A673 (cell line): ENCODE measurements at regions not wholly inside any gene's neighbourhood (a gene's known extent, or its start where the extent isn't known, plus 50 kb on each side); places are given as distances from the start of the nearest gene placed in this dataset.

ENCODE experiments used
- BruUV-seq: library from RNA; stranded (reverse); fragments of 400-500 nt; replicated peaks from 2 replicates; lab custom pipeline; 2021; lab: Mats Ljungman, UMichigan
- CTCF ChIA-PET: fragments of 300-600 bp; sonication (Branson Sonifier 250); formaldehyde crosslinking; loops from one replicate; lab custom pipeline; 2022; ENCODE audit warnings: antibody characterized with exemption; lab: Charles Lee
- POLR2A ChIA-PET: fragments of 300-600 bp; sonication (Branson Sonifier 250); formaldehyde crosslinking; loops from one replicate; lab custom pipeline; 2022; ENCODE audit warnings: antibody characterized with exemption; ENCODE audit not compliant: low non-redundant PET; lab: Charles Lee
- DNase-seq: peaks from one replicate; pipeline ENCODE4 v3.0.0-alpha.2; 2015; ENCODE audit warnings: low spot score
- H3K27ac ChIP-seq: fragments of 200-600 bp; sonication (generic); 2 replicates; pipeline ENCODE4 v1.5.1; 2016; ENCODE audit warnings: mixed run types, low read depth, mild to moderate bottlenecking, mixed read lengths, antibody characterized with exemption, low read length; ENCODE audit not compliant: poor library complexity, severe bottlenecking
- H3K27me3 ChIP-seq: fragments of 200-600 bp; sonication (generic); replicated peaks from 2 replicates; pipeline ENCODE4 v1.6.1; 2017; ENCODE audit warnings: mixed run types, low read depth, mild to moderate bottlenecking, mixed read lengths, antibody characterized with exemption, low read length; ENCODE audit not compliant: insufficient read depth, poor library complexity
- H3K36me3 ChIP-seq: fragments of 200-600 bp; sonication (generic); 2 replicates; pipeline ENCODE4 v1.6.1; 2016; ENCODE audit warnings: mixed run types, mild to moderate bottlenecking, mixed read lengths, antibody characterized with exemption, low read length; ENCODE audit not compliant: insufficient read depth, poor library complexity, severe bottlenecking
- H3K4me1 ChIP-seq: fragments of 200-600 bp; sonication (generic); 2 replicates; pipeline ENCODE4 v1.6.1; 2017; ENCODE audit warnings: mixed run types, mild to moderate bottlenecking, mixed read lengths, antibody characterized with exemption, low read length; ENCODE audit not compliant: insufficient read depth, poor library complexity, severe bottlenecking
- H3K4me3 ChIP-seq: fragments of 200-600 bp; sonication (generic); 2 replicates; pipeline ENCODE4 v1.5.1; 2016; ENCODE audit warnings: low read depth, mixed run types, mild to moderate bottlenecking, mixed read lengths, low read length; ENCODE audit not compliant: poor library complexity, severe bottlenecking
- H3K9me3 ChIP-seq: fragments of 200-600 bp; sonication (generic); 2 replicates; pipeline ENCODE4 v1.6.1; 2016; ENCODE audit warnings: mixed run types, low read depth, mild to moderate bottlenecking, mixed read lengths, antibody characterized with exemption, low read length; ENCODE audit not compliant: poor library complexity, severe bottlenecking
- CTCF ChIP-seq: fragments of 300-800, 200-600 bp; sonication (generic); conservative IDR thresholded peaks from 2 replicates; pipeline ENCODE4 v1.5.1; 2017; ENCODE audit warnings: low read depth, mild to moderate bottlenecking, antibody characterized with exemption, low read length, moderate library complexity, mixed read lengths
- EZH2 ChIP-seq: fragments of 200-600 bp; sonication (generic); IDR thresholded peaks from 2 replicates; pipeline ENCODE4 v1.6.1; 2017; ENCODE audit warnings: borderline replicate concordance, low read depth, mild to moderate bottlenecking, mixed read lengths, antibody characterized with exemption, low read length; ENCODE audit not compliant: poor library complexity, severe bottlenecking
- intact Hi-C: fragments of 100-400 bp; cut with micrococcal nuclease; formaldehyde crosslinking; loops from one replicate; pipeline ENCODE4 v1.10.0; 2022; ENCODE audit not compliant: unreplicated experiment

GRCh38 chr3:15918988-15919387 is 121.2 kb upstream of the ANKRD28 start:
- ChIA-PET POLR2A (no interaction called here), CTCF (no interaction called here)
- intact Hi-C loops = no loop called here
- no peak for DNase-seq
- TF ChIP-seq CTCF = no peak
- no peak for TF ChIP-seq EZH2
- no TSS peak for BruUV-seq
- H3K4me3 ChIP-seq = no peak overlapping the region
- H3K9me3 ChIP-seq = no peaks in the 10 kb centered on the region
- H3K4me1 ChIP-seq = no peaks in the 10 kb centered on the region
- no peak overlapping the region for H3K27ac ChIP-seq
- H3K27me3 ChIP-seq = no peaks in the 10 kb centered on the region
- no peaks in the 10 kb centered on the region for H3K36me3 ChIP-seq

DNA sequence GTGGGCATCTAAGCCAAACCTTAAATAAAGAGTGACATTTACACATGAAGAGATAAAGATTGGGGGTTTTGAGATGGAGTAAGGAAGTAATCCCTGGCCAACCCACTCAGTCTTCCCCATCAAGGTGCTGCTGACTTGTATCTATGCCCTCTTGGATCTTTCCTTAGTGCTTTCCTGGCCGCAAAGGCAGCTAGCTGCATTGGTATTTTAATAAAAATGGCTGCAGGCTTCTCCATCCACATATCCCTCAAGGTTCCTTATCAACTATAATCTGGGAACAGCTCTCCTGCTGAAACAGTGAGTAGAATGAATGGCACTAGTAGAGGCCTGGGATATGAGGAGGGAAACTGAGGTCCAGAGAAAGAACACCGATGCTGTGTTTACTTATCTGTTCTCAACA is 122.2 kb upstream of the ANKRD28 start:
- H3K27me3 ChIP-seq = no peaks in the 10 kb centered on the region
- intact Hi-C loops = no loop called here
- no peak overlapping the region for H3K4me3 ChIP-seq
- H3K4me1 ChIP-seq = no peaks in the 10 kb centered on the region
- no peak for DNase-seq
- BruUV-seq = no TSS peak
- ChIA-PET POLR2A (no interaction called here), CTCF (no interaction called here)
- TF ChIP-seq CTCF (no peak), EZH2 (no peak)
- no peak overlapping the region for H3K27ac ChIP-seq
- no peaks in the 10 kb centered on the region for H3K36me3 ChIP-seq
- no peaks in the 10 kb centered on the region for H3K9me3 ChIP-seq

DNA sequence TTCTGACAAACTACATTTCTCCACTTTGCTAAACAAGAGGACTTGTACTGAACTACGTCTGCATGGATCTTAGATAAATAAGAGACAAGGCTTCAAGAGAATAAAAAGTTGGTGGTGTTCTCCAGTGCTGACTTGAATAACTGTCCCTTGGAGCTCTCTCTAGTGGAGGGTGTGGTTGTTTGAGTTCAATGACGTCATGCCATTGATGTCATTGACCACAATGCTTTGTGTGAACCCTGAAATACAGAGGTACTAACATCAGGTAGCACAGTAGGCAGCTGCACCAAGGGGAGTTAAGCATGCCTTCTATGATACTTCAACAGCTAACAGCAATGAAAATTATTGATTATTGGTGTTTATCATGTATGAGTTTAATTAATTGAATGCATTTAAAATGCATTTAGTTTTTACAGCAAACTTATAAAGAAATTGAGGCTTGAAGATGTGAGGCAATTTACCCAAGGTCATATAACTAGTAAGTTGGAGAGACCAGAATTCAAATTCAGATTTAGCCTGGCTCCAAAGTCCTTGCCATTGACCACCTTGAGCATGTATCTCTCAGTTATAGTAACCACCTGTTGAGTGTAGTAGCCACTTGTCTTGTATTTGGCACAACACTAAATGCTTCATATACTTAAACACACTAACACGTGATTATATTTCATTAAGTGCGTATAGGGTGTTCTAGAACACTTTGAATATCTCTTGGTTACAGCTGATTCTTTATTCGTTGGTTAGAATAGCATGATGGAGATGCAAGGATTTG is 126.0 kb upstream of the ANKRD28 start:
- H3K27ac ChIP-seq = no peak overlapping the region
- BruUV-seq = no TSS peak
- H3K36me3 ChIP-seq = no peaks in the 10 kb centered on the region
- intact Hi-C loops = no loop called here
- H3K27me3 ChIP-seq = no peaks in the 10 kb centered on the region
- no peaks in the 10 kb centered on the region for H3K4me1 ChIP-seq
- H3K9me3 ChIP-seq = no peaks in the 10 kb centered on the region
- DNase-seq = no peak
- no peak overlapping the region for H3K4me3 ChIP-seq
- ChIA-PET POLR2A (no interaction called here), CTCF (no interaction called here)
- TF ChIP-seq CTCF = no peak
- no peak for TF ChIP-seq EZH2
